Activated T-cell treated with anti-CD3 and anti-CD28 coated beads, Interleukin-2, amount 50 U/mL, for 24 hours (primary cell): ENCODE measurements at regions not wholly inside any gene's neighbourhood (a gene's known extent, or its start where the extent isn't known, plus 50 kb on each side); places are given as distances from the start of the nearest gene placed in this dataset.

Source experiments
- DNase-seq: peaks from one replicate; pipeline ENCODE4 v3.0.0-alpha.2; 2020
- H3K27ac Mint-ChIP-seq: 2 replicates; pipeline ENCODE4 v1.8.0; 2020; ENCODE audit warnings: mild to moderate bottlenecking, mixed read lengths
- H3K27me3 Mint-ChIP-seq: 2 replicates; pipeline ENCODE4 v1.8.0; 2020; ENCODE audit warnings: mixed read lengths
- H3K36me3 Mint-ChIP-seq: 2 replicates; pipeline ENCODE4 v1.8.0; 2020; ENCODE audit warnings: low read depth, mixed read lengths
- H3K4me1 Mint-ChIP-seq: 2 replicates; pipeline ENCODE4 v1.8.0; 2020; ENCODE audit warnings: low read depth, mixed read lengths
- H3K4me3 Mint-ChIP-seq: 2 replicates; pipeline ENCODE4 v1.8.0; 2020; ENCODE audit warnings: mild to moderate bottlenecking, moderate library complexity, mixed read lengths
- H3K9me3 Mint-ChIP-seq: 2 replicates; pipeline ENCODE4 v1.8.0; 2020; ENCODE audit warnings: mixed read lengths

- Mint-ChIP-seq H3K9me3 (peaks cover 2% of the 10 kb centered on the region), H3K4me3 (no peak overlapping the region), H3K4me1 (no peaks in the 10 kb centered on the region), H3K27ac (no peak overlapping the region), H3K27me3 (peaks cover 5% of the 10 kb centered on the region), H3K36me3 (no peaks in the 10 kb centered on the region)
- no peak for DNase-seq
Measured at GRCh38 chr6:141174932-141175331, 957.8 kb upstream of the GJE1 start.

DNA sequence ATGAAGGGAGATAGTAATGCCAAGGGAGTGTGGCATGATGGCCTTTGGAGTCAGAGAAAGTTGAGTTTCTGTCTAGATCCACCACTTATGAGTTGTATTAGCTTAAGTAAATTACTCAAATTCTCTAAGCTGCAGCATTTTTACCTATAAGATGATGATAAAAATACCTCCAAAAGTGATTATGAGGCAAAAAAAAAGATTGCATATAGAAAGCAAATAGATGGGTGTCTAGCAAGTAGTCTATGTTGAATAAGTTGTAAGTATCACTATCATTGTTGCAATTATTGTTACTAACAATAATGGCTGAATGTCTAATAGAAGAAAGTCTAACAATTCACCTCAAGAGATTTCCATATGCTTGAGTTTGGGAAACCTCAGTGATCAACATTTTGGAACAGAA lies 959.2 kb upstream of the GJE1 start:
- no peak for DNase-seq
- H3K27me3 Mint-ChIP-seq: peaks cover 5% of the 10 kb centered on the region
- H3K9me3 Mint-ChIP-seq: peaks cover 2% of the 10 kb centered on the region
- H3K36me3 Mint-ChIP-seq: no peaks in the 10 kb centered on the region
- H3K27ac Mint-ChIP-seq: no peak overlapping the region
- no peaks in the 10 kb centered on the region for H3K4me1 Mint-ChIP-seq
- no peak overlapping the region for H3K4me3 Mint-ChIP-seq

GRCh38 chr6:141169419-141169818 lies 963.3 kb upstream of the GJE1 start:
- Mint-ChIP-seq H3K4me1 (no peaks in the 10 kb centered on the region), H3K27me3 (peaks cover 5% of the 10 kb centered on the region), H3K27ac (no peak overlapping the region), H3K4me3 (no peak overlapping the region), H3K36me3 (no peaks in the 10 kb centered on the region), H3K9me3 (no peaks in the 10 kb centered on the region)
- no peak for DNase-seq

- no peak overlapping the region for H3K27ac Mint-ChIP-seq
- DNase-seq: no peak
Measured at GRCh38 chr6:141167945-141168344, 964.8 kb upstream of the GJE1 start.

DNA sequence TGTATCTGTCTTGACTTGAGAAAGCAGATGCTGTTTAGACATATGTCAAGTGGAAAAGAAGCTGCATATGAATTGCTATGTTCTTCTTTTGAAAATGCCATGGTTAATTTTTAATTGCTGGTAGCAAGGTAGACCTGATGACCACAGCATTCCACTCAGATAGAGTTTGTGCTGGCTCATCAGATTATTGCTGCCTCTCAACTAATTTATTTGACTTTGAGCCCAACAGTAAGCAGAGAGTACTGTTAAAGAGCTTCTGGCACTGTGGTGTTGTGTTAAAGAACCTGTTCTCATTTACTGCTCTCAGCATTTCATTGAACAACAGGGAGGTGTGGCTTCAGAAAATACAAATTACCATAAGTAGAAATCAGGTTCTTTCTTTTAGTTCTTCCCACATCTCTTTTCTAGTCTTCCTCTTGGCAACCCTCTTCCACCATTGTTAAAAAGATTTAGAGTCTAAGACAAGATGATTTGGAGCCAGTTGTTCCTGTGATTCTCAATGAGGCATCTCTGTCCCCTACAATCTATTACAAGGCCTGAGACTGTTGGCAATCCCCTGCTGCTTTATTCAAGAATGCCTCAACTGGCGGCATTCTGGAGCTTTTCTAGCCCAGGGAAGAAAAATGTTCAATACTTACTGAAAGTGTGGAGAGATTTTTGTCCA lies 967.6 kb upstream of the GJE1 start:
- no peaks in the 10 kb centered on the region for H3K4me1 Mint-ChIP-seq
- H3K27ac Mint-ChIP-seq: no peak overlapping the region
- no peak overlapping the region for H3K4me3 Mint-ChIP-seq
- no peaks in the 10 kb centered on the region for H3K9me3 Mint-ChIP-seq
- no peaks in the 10 kb centered on the region for H3K27me3 Mint-ChIP-seq
- no peak for DNase-seq
- no peaks in the 10 kb centered on the region for H3K36me3 Mint-ChIP-seq

More at GRCh38 chr6:141167945-141168344, 964.8 kb upstream of the GJE1 start:
- peaks cover 5% of the 10 kb centered on the region for H3K27me3 Mint-ChIP-seq
- no peaks in the 10 kb centered on the region for H3K4me1 Mint-ChIP-seq
- H3K36me3 Mint-ChIP-seq: no peaks in the 10 kb centered on the region
- H3K9me3 Mint-ChIP-seq: no peaks in the 10 kb centered on the region
- H3K4me3 Mint-ChIP-seq: no peak overlapping the region

GRCh38 chr6:141164042-141164743 lies 968.5 kb upstream of the GJE1 start:
- H3K4me1 Mint-ChIP-seq: no peaks in the 10 kb centered on the region
- H3K27ac Mint-ChIP-seq: no peak overlapping the region
- no peaks in the 10 kb centered on the region for H3K36me3 Mint-ChIP-seq
- DNase-seq: no peak
- H3K4me3 Mint-ChIP-seq: no peak overlapping the region
- no peaks in the 10 kb centered on the region for H3K27me3 Mint-ChIP-seq
- H3K9me3 Mint-ChIP-seq: no peaks in the 10 kb centered on the region

DNA sequence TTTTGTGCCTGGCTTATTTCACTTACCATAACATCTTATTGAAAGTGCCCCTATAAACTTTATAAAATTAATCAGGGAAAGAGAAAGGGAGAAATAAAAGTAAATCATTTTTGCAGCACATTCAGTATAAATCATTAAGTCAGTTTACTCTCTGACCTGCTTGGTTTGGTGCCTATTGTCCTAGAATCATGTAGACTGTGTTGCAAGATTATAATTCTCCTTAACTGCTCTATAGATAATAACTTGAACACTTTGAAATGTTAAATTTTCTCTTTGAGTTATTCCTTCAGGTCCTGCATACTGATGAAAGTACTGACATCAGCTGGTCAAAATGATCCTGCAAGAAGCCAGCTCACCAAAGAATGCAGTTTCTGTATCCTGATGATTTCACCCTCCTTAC lies 969.6 kb upstream of the GJE1 start:
- no peaks in the 10 kb centered on the region for H3K36me3 Mint-ChIP-seq
- no peaks in the 10 kb centered on the region for H3K9me3 Mint-ChIP-seq

GRCh38 chr6:141158740-141159139 lies 974.0 kb upstream of the GJE1 start:
- Mint-ChIP-seq H3K36me3 (no peaks in the 10 kb centered on the region), H3K4me3 (no peak overlapping the region), H3K27me3 (no peaks in the 10 kb centered on the region), H3K27ac (no peak overlapping the region), H3K4me1 (peaks cover 5% of the 10 kb centered on the region), H3K9me3 (peaks cover 10% of the 10 kb centered on the region)
- DNase-seq: no peak

More for the DNA sequence above, 969.6 kb upstream of the GJE1 start:
- no peak for DNase-seq
- no peak overlapping the region for H3K4me3 Mint-ChIP-seq
- no peak overlapping the region for H3K27ac Mint-ChIP-seq
- H3K4me1 Mint-ChIP-seq: no peaks in the 10 kb centered on the region
- H3K27me3 Mint-ChIP-seq: no peaks in the 10 kb centered on the region

DNA sequence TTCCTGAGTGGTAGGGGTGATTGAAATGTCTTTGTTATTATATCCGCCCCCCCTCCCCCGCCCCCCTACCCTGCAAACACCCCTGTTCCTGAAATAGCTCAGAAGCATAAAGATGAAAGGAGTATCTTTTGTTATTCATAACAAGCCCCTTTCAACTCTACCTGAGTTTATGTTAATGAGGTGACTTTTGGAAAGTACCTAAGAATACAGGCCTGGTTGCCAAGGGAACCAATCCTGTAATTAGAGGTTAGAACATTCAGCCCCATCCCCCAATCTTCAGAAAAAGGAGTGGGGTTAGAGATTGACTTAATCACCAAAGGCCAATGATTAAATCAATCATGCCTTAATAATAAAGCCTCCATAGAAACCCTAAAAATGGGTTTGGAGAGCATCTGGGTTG lies 979.2 kb upstream of the GJE1 start:
- no peaks in the 10 kb centered on the region for H3K27me3 Mint-ChIP-seq
- H3K4me3 Mint-ChIP-seq: no peak overlapping the region
- H3K4me1 Mint-ChIP-seq: peaks cover 22% of the 10 kb centered on the region
- H3K27ac Mint-ChIP-seq: peak overlapping the region; percentile 53
- peaks cover 10% of the 10 kb centered on the region for H3K9me3 Mint-ChIP-seq
- no peak for DNase-seq
- H3K36me3 Mint-ChIP-seq: no peaks in the 10 kb centered on the region

DNA sequence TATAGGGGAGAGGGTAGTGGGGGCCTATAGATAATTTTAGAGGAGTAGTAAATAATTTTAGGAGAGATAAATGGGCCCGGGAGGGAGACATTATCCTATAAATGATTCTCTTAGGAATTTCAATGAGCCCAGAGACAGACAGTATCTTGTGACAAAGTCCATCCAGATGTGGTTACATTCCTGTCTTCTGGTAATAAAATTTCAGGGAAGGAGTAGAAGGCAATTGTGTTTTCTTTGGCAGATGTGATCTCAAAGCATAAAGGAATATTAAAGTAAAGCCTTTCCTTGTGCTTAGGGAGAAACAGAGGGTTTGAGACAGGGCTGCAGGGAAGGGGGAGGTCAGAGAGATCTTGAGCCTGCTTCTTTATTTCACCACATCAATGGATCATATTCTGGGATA lies 979.8 kb upstream of the GJE1 start:
- no peaks in the 10 kb centered on the region for H3K27me3 Mint-ChIP-seq
- peaks cover 10% of the 10 kb centered on the region for H3K9me3 Mint-ChIP-seq
- H3K36me3 Mint-ChIP-seq: no peaks in the 10 kb centered on the region
- peak overlapping the region; percentile 39 for H3K27ac Mint-ChIP-seq
- no peak overlapping the region for H3K4me3 Mint-ChIP-seq
- H3K4me1 Mint-ChIP-seq: peaks cover 22% of the 10 kb centered on the region
- DNase-seq: no peak

- H3K27ac Mint-ChIP-seq: no peak overlapping the region
- H3K27me3 Mint-ChIP-seq: no peaks in the 10 kb centered on the region
- H3K4me3 Mint-ChIP-seq: no peak overlapping the region
- H3K36me3 Mint-ChIP-seq: no peaks in the 10 kb centered on the region
- DNase-seq: no peak
- H3K4me1 Mint-ChIP-seq: peaks cover 22% of the 10 kb centered on the region
- peaks cover 10% of the 10 kb centered on the region for H3K9me3 Mint-ChIP-seq
Measured at GRCh38 chr6:141151710-141152417, 980.9 kb upstream of the GJE1 start.

GRCh38 chr6:141141870-141142269 lies 990.9 kb upstream of the GJE1 start:
- Mint-ChIP-seq H3K9me3 (no peaks in the 10 kb centered on the region), H3K36me3 (no peaks in the 10 kb centered on the region), H3K4me1 (peaks cover 2% of the 10 kb centered on the region), H3K27ac (no peak overlapping the region), H3K27me3 (no peaks in the 10 kb centered on the region), H3K4me3 (no peak overlapping the region)
- DNase-seq: no peak

- H3K36me3 Mint-ChIP-seq: no peaks in the 10 kb centered on the region
- H3K27ac Mint-ChIP-seq: no peak overlapping the region
Measured at GRCh38 chr6:141140905-141141304, 991.8 kb upstream of the GJE1 start.

GRCh38 chr6:141139461-141139860 lies 993.3 kb upstream of the GJE1 start:
- Mint-ChIP-seq H3K27ac (no peak overlapping the region), H3K4me3 (no peak overlapping the region), H3K36me3 (no peaks in the 10 kb centered on the region), H3K27me3 (no peaks in the 10 kb centered on the region), H3K9me3 (no peaks in the 10 kb centered on the region), H3K4me1 (peaks cover 2% of the 10 kb centered on the region)
- DNase-seq: no peak

More at GRCh38 chr6:141140905-141141304, 991.8 kb upstream of the GJE1 start:
- no peak for DNase-seq
- Mint-ChIP-seq H3K27me3 (no peaks in the 10 kb centered on the region), H3K4me3 (no peak overlapping the region), H3K4me1 (peaks cover 2% of the 10 kb centered on the region), H3K9me3 (no peaks in the 10 kb centered on the region)

DNA sequence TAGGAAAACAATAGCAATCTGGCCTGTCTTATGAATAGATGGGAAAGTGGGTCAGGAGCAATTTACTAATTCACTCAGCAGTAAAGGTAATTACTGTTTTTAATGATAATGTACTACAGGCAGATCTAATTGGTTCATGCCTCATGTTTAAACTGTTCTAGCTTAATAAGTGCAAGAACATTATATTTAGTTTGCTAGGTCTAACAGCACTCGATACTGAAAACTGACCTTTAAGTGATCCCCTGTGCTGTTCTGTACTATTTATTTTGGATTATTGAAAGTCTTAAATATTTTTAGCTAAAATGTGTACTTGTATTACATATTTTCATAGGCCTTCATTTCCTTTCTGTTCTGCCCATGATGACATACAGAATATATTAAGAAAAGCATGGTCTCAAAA lies 998.0 kb upstream of the GJE1 start:
- H3K27me3 Mint-ChIP-seq: no peaks in the 10 kb centered on the region
- no peaks in the 10 kb centered on the region for H3K9me3 Mint-ChIP-seq
- no peaks in the 10 kb centered on the region for H3K36me3 Mint-ChIP-seq
- H3K4me3 Mint-ChIP-seq: no peak overlapping the region
- H3K4me1 Mint-ChIP-seq: no peaks in the 10 kb centered on the region
- no peak overlapping the region for H3K27ac Mint-ChIP-seq
- no peak for DNase-seq
